PC-9 (cell line): ENCODE measurements at regions not wholly inside any gene's neighbourhood (a gene's known extent, or its start where the extent isn't known, plus 50 kb on each side); places are given as distances from the start of the nearest gene placed in this dataset.

Experiments
- EZH2 ChIP-seq: fragments of 200-600 bp; sonication (generic); IDR thresholded peaks from 2 replicates; pipeline ENCODE4 v1.8.0; 2017; ENCODE audit warnings: antibody characterized with exemption, low read depth
- TF ChIP-seq, protein P1 (sequence below): fragments of 200-600 bp; sonication (generic); conservative IDR thresholded peaks from 2 replicates; pipeline ENCODE4 v1.6.1; 2017; ENCODE audit warnings: mixed run types, antibody characterized with exemption, mild to moderate bottlenecking, moderate library complexity

GRCh38 chr6:121590916-121591315, 155.5 kb downstream of the GJA1 start:
- TF ChIP-seq, protein P1, sequence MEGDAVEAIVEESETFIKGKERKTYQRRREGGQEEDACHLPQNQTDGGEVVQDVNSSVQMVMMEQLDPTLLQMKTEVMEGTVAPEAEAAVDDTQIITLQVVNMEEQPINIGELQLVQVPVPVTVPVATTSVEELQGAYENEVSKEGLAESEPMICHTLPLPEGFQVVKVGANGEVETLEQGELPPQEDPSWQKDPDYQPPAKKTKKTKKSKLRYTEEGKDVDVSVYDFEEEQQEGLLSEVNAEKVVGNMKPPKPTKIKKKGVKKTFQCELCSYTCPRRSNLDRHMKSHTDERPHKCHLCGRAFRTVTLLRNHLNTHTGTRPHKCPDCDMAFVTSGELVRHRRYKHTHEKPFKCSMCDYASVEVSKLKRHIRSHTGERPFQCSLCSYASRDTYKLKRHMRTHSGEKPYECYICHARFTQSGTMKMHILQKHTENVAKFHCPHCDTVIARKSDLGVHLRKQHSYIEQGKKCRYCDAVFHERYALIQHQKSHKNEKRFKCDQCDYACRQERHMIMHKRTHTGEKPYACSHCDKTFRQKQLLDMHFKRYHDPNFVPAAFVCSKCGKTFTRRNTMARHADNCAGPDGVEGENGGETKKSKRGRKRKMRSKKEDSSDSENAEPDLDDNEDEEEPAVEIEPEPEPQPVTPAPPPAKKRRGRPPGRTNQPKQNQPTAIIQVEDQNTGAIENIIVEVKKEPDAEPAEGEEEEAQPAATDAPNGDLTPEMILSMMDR = no peak
- no peak for TF ChIP-seq EZH2
